ENCODE measurements at regions not wholly inside any gene's neighbourhood (a gene's known extent, or its start where the extent isn't known, plus 50 kb on each side); places are given as distances from the start of the nearest gene placed in this dataset.
"Not testable (repeated sequence)": the region's sequence is repeated elsewhere in the genome, so short reads cannot be mapped to it uniquely, and the experiment has no call there.

- DNase-seq, result peak in 1 of 3 donors; percentile 49
Measured at GRCh38 chr3:25895443-25895842, 105.6 kb downstream of the OXSM start.

GRCh38 chr3:25897019-25897418 lies 107.1 kb downstream of the OXSM start:
- no peak for DNase-seq

GRCh38 chr3:25899352-25900101 lies 109.6 kb downstream of the OXSM start:
- DNase-seq, result no peak

GRCh38 chr3:25900161-25900560 lies 110.3 kb downstream of the OXSM start:
- DNase-seq, result no peak

- DNase-seq, result no peak
Measured at GRCh38 chr3:25901796-25902195, 111.9 kb downstream of the OXSM start.

GRCh38 chr3:25902586-25902985 lies 112.7 kb downstream of the OXSM start:
- DNase-seq, result peak in 1 of 3 donors; percentile 13

GRCh38 chr3:25903371-25904129 lies 113.7 kb downstream of the OXSM start:
- no peak for DNase-seq

- no peak for DNase-seq
Measured at GRCh38 chr3:25904206-25904605, 114.3 kb downstream of the OXSM start.

- no peak for DNase-seq
Measured at GRCh38 chr3:25906132-25906906, 116.4 kb downstream of the OXSM start.

GRCh38 chr3:25907081-25907480 lies 117.2 kb downstream of the OXSM start:
- DNase-seq, result no peak

GRCh38 chr3:25910105-25910504 lies 120.2 kb downstream of the OXSM start:
- no peak for DNase-seq

GRCh38 chr3:25910997-25911396 lies 121.1 kb downstream of the OXSM start:
- DNase-seq, result no peak

GRCh38 chr3:25911525-25912295 lies 121.8 kb downstream of the OXSM start:
- DNase-seq, result no peak

- no peak for DNase-seq
Measured at GRCh38 chr3:25913179-25913578, 123.3 kb downstream of the OXSM start.

GRCh38 chr3:25915673-25916072 lies 125.8 kb downstream of the OXSM start:
- DNase-seq, result no peak

- no peak for DNase-seq
Measured at GRCh38 chr3:25916321-25916720, 126.4 kb downstream of the OXSM start.

GRCh38 chr3:25931967-25932366 lies 142.1 kb downstream of the OXSM start:
- not testable (repeated sequence) for DNase-seq

GRCh38 chr3:25938566-25939325 lies 148.9 kb downstream of the OXSM start:
- DNase-seq, result no peak

- DNase-seq, result no peak
Measured at GRCh38 chr3:25940935-25941334, 151.0 kb downstream of the OXSM start.

GRCh38 chr3:25944329-25944728 lies 154.4 kb downstream of the OXSM start:
- no peak for DNase-seq

- no peak for DNase-seq
Measured at GRCh38 chr3:25945366-25945765, 155.5 kb downstream of the OXSM start.

Data from muscle of back (tissue), 3 donors.